Brain pericyte (primary cell): ENCODE measurements at regions not wholly inside any gene's neighbourhood (a gene's known extent, or its start where the extent isn't known, plus 50 kb on each side); places are given as distances from the start of the nearest gene placed in this dataset.

ENCODE experiments used
- DNase-seq: peaks from one replicate; pipeline ENCODE4 v3.0.0-alpha.2; 2012; ENCODE audit warnings: low read depth, low spot score

DNA sequence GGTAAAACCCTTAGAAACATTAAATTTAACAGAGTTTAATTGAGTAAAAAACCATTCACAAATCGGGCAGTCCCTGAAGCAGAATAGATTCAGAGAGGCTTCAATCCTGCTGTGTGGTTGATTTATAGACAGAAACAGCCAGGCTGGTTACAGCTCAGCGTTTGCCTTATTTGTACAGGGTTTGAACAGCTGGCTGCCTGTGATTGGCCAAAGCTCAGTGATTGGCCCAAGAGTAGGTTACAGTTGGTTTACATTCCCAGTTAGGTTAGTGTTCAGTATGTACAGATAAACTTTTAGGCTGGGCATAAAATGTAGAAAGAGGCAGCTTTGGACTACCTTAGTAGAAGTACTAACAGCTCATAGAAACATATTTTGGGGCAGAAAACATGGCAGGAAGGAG is 210.4 kb upstream of the ELAC2 start:
- DNase-seq: no peak

- peak; percentile 7 for DNase-seq
These were observed 205.1 kb upstream of the ELAC2 start for GRCh38 chr17:13222975-13223374.

GRCh38 chr17:13212860-13213259 is 195.0 kb upstream of the ELAC2 start:
- DNase-seq: no peak

DNA sequence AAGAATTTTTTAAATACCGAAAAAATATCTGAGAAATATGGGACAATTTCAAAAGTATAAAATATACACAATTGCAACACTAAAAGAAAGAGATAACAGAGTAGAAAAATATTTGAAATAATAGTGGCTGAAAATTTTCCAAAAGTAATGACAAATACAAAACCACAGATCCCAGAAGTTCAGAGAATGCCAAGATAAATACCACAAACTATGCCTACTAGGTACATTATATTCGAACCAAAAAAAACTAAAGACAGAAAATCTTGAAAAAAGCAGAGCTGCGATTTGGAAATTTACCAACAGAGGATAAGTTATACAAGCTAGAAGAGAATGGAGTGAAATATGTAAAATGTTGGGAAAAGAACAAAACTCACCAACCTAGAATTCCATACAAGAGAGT is 191.3 kb upstream of the ELAC2 start:
- no peak for DNase-seq

DNA sequence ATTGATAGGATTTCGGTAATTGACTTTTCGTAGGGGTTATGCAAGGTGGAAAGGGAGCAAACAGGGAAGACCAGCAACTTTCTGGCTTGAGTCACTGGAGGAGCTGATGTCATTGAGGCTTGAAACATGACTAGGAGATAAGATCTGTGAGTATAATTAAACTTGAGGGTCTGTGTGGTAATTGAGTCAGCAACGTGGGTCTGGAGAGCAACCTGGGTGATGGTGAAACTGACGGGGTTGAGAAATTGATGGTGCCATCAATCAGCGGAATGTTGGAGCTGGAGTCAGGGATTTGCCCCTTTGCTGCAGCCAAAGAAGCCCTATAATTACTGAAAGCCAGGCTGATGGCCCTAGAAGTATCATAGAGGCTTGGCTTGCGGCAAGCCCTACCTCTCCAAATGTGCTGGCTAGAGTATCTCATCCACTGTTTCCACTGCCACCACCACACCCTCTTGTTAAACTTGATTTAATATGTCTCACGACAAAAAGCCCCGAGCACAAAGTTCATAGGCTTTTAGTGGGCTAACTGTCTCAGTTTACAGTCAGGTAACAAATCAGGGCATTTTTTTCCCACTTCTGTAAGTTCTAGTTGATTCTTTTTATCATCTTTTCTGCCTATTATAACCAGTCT is 186.9 kb upstream of the ELAC2 start:
- DNase-seq: no peak

GRCh38 chr17:13202835-13203234 is 185.0 kb upstream of the ELAC2 start:
- no peak for DNase-seq

DNA sequence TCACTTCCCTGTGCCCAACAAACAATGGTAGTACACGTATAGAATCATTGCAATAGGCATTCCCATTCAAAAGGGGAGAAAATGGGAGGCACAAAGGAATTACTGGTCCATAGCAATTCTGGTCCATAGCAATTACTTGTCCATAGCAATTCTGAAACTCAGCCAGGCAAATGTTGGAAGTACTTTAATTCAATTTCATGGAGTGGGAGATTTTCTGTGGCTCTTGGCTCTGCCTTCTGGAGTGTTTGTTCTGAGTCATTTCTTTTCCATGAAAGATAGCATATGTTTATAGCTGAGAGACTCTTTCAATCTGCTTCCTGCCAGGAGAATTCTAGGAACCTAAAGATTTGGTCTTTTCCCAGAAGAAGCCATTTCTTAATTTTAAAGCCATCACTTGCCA is 182.8 kb upstream of the ELAC2 start:
- DNase-seq: no peak

- no peak for DNase-seq
These were observed 181.6 kb upstream of the ELAC2 start for GRCh38 chr17:13199425-13199824.

- no peak for DNase-seq
These were observed 179.8 kb upstream of the ELAC2 start for GRCh38 chr17:13197586-13197985.

GRCh38 chr17:13194887-13195286 is 177.1 kb upstream of the ELAC2 start:
- DNase-seq: no peak

DNA sequence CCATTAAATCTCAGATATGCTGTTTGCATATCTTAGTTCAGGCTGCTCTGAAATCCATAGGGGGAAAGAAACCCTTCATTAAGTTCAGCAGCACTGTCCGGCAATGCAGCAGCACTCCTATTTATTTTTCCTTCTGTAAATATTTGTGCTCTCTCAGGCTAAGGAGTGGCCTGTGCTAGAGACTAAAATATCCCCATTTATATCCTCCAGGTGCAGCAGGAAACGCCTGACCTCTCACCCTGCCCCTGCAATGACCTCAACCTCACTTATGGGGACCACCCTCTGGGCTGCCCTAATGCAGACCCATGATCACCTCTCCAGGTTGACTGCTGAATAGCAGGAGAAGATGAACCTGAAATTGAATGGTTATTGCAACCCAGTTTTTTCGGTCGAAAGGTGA is 165.0 kb upstream of the ELAC2 start:
- no peak for DNase-seq

- no peak for DNase-seq
These were observed 164.6 kb upstream of the ELAC2 start for GRCh38 chr17:13182450-13182849.

GRCh38 chr17:13181683-13182082 is 163.9 kb upstream of the ELAC2 start:
- DNase-seq: no peak

DNA sequence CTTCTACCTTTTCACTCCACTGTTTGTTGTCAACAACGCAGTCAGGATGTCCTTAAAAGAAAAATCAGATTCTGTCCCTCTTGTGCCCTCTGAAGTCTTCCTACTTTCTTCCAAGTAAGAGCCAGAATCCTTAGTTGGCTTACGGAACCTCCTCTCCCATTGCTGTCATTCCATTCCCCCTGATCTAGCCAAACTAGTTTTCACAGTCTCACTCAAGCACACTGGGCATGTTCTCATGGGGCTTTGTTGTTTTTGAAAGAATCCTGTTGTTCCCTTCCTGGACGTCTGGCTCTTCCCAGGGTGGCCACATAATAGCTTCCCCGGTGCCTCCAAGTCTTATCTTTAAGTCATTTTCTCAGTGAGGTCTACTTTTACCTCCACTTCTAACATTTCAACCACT is 158.6 kb upstream of the ELAC2 start:
- DNase-seq: no peak

GRCh38 chr17:13171790-13172189 is 154.0 kb upstream of the ELAC2 start:
- no peak for DNase-seq

- no peak for DNase-seq
These were observed 144.5 kb upstream of the ELAC2 start for GRCh38 chr17:13162361-13162760.

GRCh38 chr17:13160790-13161189 is 143.0 kb upstream of the ELAC2 start:
- DNase-seq: no peak

GRCh38 chr17:13160296-13160695 is 142.5 kb upstream of the ELAC2 start:
- no peak for DNase-seq

DNA sequence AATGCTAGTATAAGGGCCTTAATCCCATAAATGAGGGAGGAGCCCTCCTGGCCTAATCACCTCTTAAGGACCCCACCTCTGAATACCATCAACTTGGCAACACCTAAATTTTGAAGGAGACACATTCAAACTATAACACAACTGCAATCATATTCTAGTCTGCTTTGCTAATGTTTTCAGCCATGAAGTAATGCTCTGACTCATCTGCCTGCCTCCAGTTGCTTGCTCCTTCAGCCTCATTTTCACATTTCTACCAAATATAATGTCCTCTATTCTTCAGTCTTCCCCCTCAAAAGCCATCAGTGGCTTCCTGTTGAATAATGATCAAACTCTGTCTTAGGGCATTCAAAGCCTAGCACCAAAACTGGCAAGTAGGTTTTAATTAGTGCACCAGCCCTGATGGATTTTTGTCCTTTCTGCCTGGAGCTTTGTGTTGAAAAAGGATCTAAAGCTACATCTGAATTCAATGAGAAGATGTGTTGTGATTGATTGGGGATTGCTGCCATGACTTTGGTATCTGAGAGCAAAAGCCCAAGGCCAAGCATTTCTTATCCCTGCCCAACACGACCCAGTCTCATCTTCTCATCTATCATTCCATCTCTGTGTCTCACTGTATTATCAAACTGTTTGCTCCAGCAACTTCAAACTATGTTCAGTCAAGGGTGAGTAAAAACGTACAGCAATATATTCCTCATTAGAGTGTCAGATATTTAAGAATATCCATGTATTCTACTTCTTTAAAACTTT is 140.8 kb upstream of the ELAC2 start:
- DNase-seq: no peak

GRCh38 chr17:13157656-13158055 is 139.8 kb upstream of the ELAC2 start:
- DNase-seq: no peak

DNA sequence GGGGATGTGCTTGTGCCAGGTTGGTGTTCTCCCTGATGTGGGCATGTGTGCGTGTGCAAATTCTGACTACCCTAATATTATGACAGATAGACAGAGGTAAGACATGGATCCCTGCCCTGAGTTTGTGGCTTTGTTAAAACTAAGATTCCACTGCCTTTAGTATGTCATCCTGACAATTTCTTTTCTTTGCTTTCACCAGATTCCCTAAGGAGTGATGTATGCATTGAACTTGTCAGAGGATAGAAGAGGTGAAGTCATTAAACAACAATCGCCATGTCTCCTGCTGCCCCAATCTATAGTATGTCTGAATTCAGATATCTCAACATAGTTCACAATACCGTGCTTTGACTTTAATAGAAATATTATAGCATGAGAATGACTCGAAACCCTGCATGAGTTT is 137.1 kb upstream of the ELAC2 start:
- no peak for DNase-seq

GRCh38 chr17:13154398-13154797 is 136.6 kb upstream of the ELAC2 start:
- no peak for DNase-seq

DNA sequence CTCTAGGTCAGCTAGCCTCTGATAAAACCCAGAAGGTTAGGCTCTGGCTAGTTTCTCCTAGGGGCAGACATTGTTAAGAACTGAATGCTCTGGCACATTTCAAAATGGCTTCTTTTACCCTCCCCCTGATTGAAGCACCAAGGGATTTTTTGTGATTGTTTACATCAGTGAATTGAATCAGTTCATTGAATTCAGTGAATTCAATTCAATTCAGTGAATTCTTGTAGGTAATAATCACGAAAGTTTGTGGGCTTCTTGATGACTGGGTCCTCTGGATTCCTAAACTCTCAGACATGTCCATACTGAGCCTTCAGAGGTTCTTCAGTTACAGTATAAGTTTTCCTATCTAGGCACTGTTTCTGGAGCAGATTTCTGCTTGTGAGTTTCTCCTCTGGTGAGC is 135.2 kb upstream of the ELAC2 start:
- DNase-seq: no peak

DNA sequence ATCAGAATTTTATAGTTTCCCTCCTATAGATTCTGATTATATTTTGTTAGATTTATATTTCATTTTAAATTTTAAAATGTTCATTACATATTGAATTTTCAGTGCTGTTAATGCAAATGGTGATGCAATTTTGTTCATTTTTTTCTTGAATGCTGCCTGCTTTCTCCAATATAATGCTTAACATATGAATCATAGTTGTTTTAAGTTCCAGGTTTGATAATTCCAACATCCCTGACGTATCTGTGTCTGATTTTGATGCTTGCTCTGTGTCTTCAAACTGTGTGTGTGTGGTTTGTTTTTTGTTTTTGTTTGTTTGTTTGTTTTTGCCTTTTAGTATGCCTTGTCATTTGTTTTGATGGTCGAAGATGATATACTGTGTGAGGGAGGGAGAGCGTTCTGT is 134.7 kb upstream of the ELAC2 start:
- no peak for DNase-seq
